Astrocyte (in vitro differentiated cells and primary cell): ENCODE measurements at regions not wholly inside any gene's neighbourhood (a gene's known extent, or its start where the extent isn't known, plus 50 kb on each side); places are given as distances from the start of the nearest gene placed in this dataset.

Source experiments
- CTCF ChIP-seq: IDR thresholded peaks from 2 replicates; pipeline ENCODE4 v1.5.1; 2011; ENCODE audit warnings: low read depth, mild to moderate bottlenecking, inconsistent platforms, low read length, moderate library complexity; ENCODE audit not compliant: insufficient read depth
- EZH2 ChIP-seq: IDR thresholded peaks from 2 replicates; pipeline ENCODE4 v1.6.1; 2012; ENCODE audit warnings: mild to moderate bottlenecking, low read length, inconsistent platforms; ENCODE audit not compliant: insufficient read depth

- TF ChIP-seq CTCF: no peak
- no peak for TF ChIP-seq EZH2
These were observed 60.3 kb upstream of the DLK1 start for GRCh38 chr14:100666403-100666802.
